GM10266 (cell line): ENCODE measurements at regions not wholly inside any gene's neighbourhood (a gene's known extent, or its start where the extent isn't known, plus 50 kb on each side); places are given as distances from the start of the nearest gene placed in this dataset.

Experiments used
- DNase-seq: peaks from one replicate; pipeline ENCODE4 v3.0.0; 2012; ENCODE audit errors: extremely low spot score
- TF ChIP-seq, protein P1 (sequence below): IDR thresholded peaks from 2 replicates; pipeline ENCODE4 v1.5.1; 2012; ENCODE audit warnings: mild to moderate bottlenecking, low read depth; ENCODE audit not compliant: control insufficient read depth, insufficient read depth; ENCODE audit errors: missing control alignments

DNA sequence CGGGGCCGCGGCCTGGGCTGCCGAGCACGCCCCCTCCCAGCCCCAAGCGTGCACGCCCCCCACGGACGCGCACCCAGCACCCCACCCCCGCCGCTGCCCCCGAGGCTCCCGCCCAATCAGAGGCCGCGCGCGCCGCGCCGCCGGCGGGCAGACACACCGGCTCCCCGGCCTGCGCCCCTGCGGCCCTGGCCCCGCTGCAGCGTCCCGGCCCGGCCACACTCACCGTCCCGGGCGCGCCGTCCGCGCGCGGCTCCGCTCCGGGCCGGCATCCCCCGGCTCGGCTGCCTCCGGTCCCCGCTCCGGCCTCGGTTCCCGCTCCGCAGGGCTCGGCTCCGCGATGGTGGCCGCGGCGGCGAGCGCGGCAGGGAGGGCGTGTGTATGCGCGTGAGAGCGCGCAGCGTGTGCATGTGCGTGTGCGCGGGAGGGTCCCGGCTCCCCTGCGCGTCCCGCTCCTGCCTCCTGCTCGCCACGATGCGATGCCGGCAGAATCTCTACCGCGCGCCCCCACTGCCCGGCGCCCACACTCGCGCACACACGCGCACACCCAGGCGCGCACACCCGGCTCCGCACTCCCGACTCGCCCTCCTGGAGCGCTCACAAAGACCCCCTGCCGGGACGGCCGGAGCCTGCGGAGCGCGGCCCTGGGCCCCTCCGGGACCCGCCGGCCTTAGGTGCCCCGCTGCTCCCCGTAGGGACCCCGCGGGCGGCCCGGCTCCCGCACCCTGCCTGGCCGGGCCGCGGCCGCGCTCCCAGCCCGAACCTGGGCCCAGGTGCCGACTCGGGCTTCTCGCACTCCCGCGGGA is 186.5 kb upstream of the LINGO1 start:
- TF ChIP-seq, protein P1, sequence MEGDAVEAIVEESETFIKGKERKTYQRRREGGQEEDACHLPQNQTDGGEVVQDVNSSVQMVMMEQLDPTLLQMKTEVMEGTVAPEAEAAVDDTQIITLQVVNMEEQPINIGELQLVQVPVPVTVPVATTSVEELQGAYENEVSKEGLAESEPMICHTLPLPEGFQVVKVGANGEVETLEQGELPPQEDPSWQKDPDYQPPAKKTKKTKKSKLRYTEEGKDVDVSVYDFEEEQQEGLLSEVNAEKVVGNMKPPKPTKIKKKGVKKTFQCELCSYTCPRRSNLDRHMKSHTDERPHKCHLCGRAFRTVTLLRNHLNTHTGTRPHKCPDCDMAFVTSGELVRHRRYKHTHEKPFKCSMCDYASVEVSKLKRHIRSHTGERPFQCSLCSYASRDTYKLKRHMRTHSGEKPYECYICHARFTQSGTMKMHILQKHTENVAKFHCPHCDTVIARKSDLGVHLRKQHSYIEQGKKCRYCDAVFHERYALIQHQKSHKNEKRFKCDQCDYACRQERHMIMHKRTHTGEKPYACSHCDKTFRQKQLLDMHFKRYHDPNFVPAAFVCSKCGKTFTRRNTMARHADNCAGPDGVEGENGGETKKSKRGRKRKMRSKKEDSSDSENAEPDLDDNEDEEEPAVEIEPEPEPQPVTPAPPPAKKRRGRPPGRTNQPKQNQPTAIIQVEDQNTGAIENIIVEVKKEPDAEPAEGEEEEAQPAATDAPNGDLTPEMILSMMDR = no peak
- no peak for DNase-seq

DNA sequence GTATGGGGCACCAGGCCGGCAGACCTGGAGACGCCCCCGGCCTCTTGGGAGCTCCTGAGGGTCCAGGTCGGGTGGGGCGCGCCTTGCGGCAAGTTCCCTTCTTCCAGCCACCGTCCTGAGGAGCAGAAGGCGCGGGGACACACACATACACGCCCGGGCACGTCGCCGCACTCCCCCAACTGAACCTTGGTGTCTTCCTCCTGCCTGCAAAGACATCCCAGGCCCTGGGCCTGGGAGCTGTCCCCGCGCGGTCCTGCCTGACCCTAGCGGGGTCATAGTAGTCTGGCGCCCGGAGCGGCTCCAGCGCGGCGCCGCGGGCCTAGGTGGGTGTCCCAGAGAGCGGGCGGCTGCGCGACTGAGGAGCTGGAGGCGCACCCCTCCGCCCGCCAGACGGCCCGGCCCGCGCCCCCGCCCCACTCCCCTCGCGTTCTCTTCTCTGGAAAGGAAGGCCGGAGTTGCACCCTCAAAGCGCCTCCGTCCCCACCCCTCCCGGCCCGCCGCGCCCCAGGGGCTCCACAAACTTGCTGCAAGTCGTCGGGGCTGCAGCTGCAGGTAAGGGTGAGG is 185.9 kb upstream of the LINGO1 start:
- TF ChIP-seq, protein P1 = no peak
- DNase-seq = no peak

DNA sequence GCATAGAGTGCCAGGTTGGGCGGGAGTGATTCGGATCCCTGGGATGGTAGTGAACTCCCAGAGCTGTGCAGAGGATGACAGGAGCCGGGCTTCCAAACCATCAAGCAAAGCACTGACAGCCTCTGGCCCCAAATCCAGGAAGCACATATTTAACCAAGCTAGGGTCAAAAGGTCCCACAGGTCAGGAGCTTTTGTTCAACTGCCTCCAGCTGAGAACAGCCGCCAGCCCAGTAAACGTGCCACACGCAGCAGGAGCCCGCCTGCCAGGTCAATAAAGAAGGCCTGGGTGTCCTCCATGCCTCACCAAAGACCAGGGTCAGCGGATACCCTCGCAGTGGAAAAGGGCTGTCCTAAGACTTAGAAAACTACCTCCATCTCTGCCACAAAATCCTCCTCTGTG is 184.7 kb upstream of the LINGO1 start:
- DNase-seq = no peak
- TF ChIP-seq, protein P1 = no peak

DNA sequence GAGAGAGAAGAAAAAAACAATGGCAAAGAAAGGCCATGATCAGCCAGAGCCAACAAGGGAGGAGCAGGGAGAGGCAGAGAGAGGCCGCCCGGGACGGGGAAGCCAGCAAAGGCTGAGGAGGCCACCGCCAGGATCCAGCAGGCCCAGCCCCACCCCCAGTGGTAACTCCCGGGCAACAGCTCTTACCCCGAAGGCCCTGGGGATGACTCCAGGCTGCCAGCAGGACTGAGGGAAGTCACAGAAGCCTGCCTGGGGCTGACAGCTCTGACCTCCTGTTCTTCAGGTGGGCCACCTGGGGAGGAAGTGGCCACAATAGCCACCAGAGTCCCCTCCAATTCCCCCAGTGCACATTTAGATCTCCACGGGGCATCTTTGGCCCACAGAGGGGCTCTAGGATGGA is 184.3 kb upstream of the LINGO1 start:
- DNase-seq = no peak
- TF ChIP-seq, protein P1 = no peak

DNA sequence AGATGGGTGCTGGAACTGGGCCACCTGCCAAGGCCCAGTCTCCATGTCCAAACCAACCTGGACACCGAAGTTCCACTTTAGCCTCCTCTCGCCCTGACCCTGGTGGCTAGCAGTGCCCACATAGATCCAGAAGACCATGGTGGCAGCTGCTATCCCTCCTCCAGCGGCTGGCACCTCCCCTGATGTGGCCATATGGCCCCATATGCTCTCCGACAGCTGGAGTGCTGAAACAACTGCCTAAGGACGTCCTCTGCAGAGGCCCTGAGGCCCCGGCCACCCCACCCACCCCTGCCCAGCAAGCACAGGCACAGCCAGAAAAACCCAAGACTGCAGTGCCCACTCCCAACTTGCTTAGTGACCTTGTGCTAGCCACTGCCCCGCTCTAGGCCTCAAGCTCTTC is 182.3 kb upstream of the LINGO1 start:
- DNase-seq = no peak
- TF ChIP-seq, protein P1 = no peak

DNA sequence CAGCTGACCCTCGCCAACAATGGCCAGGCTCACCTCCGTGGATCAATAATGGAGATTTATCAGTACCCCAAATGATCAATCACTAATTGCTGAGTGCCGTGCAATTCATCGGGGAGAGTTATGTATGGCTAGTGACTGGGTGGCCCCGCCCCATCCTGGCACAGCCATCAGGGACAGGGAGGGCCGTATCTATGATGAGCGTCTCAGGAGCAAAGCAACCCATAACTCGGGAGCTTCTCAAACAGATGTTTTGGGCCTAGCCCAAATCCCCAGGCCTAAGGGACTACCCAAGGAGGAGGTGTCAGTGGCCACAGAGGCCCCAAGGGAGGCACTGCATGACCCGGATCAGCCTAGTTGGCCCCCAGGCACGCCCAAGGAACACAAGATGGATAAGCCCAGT is 180.0 kb upstream of the LINGO1 start:
- no peak for DNase-seq
- TF ChIP-seq, protein P1 = no peak

DNA sequence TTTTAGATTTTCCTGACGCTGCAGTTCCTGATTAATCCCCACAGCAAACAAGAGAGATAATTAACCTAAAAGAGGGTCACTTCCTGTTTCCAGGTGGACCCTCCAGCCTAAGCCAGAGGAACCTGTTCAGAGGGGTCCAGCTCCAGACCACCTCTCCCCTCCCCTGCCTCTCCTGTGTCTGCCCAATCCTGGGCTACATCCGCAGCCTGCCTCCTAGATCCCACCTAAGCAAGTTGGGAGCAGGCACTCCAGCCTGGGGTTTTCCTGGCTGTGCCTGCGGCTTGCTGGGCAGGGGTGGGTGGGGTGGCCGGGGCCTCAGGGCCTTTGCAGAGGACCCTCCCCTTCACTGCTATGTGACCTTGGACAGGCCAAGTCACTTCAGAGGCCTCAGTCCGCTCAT is 178.6 kb upstream of the LINGO1 start:
- TF ChIP-seq, protein P1 = no peak
- DNase-seq = no peak
